Mucosa of descending colon (tissue), 3 donors: ENCODE measurements at regions not wholly inside any gene's neighbourhood (a gene's known extent, or its start where the extent isn't known, plus 50 kb on each side); places are given as distances from the start of the nearest gene placed in this dataset.

ENCODE experiments used
- ATAC-seq: fragments of 200-7000 bp; cut with Tn5 transposase; one replicate; pipeline ENCODE4 v1.9.1; 2020; ENCODE audit warnings: mild to moderate bottlenecking, moderate library complexity
- DNase-seq, 3 donors: peaks; one replicate each; pipeline ENCODE4 v3.0.0-alpha.2; 2020
- H3K36me3 ChIP-seq: fragments of 200-600 bp; one replicate; pipeline ENCODE4 v1.8.0; 2021; ENCODE audit warnings: low read depth, mild to moderate bottlenecking
- H3K4me1 ChIP-seq: fragments of 200-600 bp; one replicate; pipeline ENCODE4 v1.8.0; 2021; ENCODE audit warnings: low read depth, mild to moderate bottlenecking
- H3K4me3 ChIP-seq: fragments of 200-600 bp; one replicate; pipeline ENCODE4 v1.8.0; 2021; ENCODE audit warnings: mild to moderate bottlenecking
- H3K9me3 ChIP-seq: fragments of 200-600 bp; one replicate; pipeline ENCODE4 v1.8.0; 2021; ENCODE audit warnings: mild to moderate bottlenecking
- intact Hi-C, 2 donors: fragments of 100-400 bp; cut with DNase I in 1 of 2; cut with micrococcal nuclease in 1 of 2; formaldehyde crosslinking; loops; one replicate each; pipeline versions ENCODE4 v1.11.0 to v1.11.1; 2022; cut with DNase I, micrococcal nuclease
- TF ChIP-seq, protein P1 (sequence below): fragments of 200-600 bp; IDR thresholded peaks from one replicate; pipeline ENCODE4 v1.8.0; 2022; ENCODE audit warnings: antibody characterized with exemption, mild to moderate bottlenecking
- donor health status: DM: no; HTN: no; CAD: no; lungs with moderate emphysema.
- donor health status: DM: no; HTN: no; CAD: no.
- donor health status: DM: no; HTN: yes; CAD: no.

DNA sequence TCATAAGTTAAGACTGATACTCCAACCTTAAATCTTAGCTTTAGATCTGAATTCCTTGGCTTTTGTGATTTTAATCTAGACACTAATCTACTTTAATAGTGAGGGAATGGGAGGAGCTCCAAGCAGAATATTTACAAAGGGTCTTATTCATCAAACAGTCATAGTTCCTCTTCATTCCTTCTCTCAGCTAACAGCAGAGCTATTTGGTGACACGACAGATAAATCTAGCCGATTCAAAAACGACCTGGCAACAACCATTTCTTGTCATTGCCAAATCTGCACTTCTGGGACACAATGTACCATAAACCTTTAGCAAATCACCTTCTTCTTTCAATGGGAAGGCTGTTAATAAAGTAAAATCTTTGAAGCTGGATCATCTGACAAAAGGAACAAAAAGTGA, 52.8 kb upstream of the FOXD3 start:
- H3K4me1 ChIP-seq: no peaks in the 10 kb centered on the region
- intact Hi-C loops: no loop called here
- no peaks in the 10 kb centered on the region for H3K36me3 ChIP-seq
- no peak for DNase-seq
- H3K4me3 ChIP-seq: no peak overlapping the region
- TF ChIP-seq, protein P1, sequence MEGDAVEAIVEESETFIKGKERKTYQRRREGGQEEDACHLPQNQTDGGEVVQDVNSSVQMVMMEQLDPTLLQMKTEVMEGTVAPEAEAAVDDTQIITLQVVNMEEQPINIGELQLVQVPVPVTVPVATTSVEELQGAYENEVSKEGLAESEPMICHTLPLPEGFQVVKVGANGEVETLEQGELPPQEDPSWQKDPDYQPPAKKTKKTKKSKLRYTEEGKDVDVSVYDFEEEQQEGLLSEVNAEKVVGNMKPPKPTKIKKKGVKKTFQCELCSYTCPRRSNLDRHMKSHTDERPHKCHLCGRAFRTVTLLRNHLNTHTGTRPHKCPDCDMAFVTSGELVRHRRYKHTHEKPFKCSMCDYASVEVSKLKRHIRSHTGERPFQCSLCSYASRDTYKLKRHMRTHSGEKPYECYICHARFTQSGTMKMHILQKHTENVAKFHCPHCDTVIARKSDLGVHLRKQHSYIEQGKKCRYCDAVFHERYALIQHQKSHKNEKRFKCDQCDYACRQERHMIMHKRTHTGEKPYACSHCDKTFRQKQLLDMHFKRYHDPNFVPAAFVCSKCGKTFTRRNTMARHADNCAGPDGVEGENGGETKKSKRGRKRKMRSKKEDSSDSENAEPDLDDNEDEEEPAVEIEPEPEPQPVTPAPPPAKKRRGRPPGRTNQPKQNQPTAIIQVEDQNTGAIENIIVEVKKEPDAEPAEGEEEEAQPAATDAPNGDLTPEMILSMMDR: no peak
- no peak for ATAC-seq
- no peaks in the 10 kb centered on the region for H3K9me3 ChIP-seq
